ENCODE measurements at regions not wholly inside any gene's neighbourhood (a gene's known extent, or its start where the extent isn't known, plus 50 kb on each side); places are given as distances from the start of the nearest gene placed in this dataset.
"Not testable (repeated sequence)": the region's sequence is repeated elsewhere in the genome, so short reads cannot be mapped to it uniquely, and the experiment has no call there.

GRCh38 chr4:125168531-125168930, 146.2 kb upstream of the FAT4 start:
- H2AK9ac ChIP-seq (replicated peaks; ENCODE audit: low read depth, low read length, poor library complexity), result no peak overlapping the region
- no peak overlapping the region for H3K56ac ChIP-seq (ENCODE audit: extremely low read depth, insufficient read depth, low read length)
- ChIA-PET POLR2A (ENCODE audit: unreplicated experiment) (no interaction called here), CTCF (no interaction called here)
- no peaks in the 10 kb centered on the region for H3K79me1 ChIP-seq (ENCODE audit: low read depth in 1 of 2, low read length in 2 of 2)
- no peak overlapping the region for H2AK5ac ChIP-seq (ENCODE audit: low read depth, low read length)
- H2AFZ ChIP-seq (replicated peaks; ENCODE audit: low read length, poor library complexity), result no peak overlapping the region
- no peaks in the 10 kb centered on the region for H3K36me3 ChIP-seq (ENCODE audit: control insufficient read depth, insufficient read depth, low read length)
- no peak overlapping the region for H3K18ac ChIP-seq (ENCODE audit: low read depth, low read length)
- H3K27ac ChIP-seq (ENCODE audit: insufficient read depth, low read length), result no peak overlapping the region
- H2BK15ac ChIP-seq (ENCODE audit: low read depth, low read length), result no peak overlapping the region
- no peak overlapping the region for H2BK20ac ChIP-seq (ENCODE audit: low read depth, low read length)
- no peak overlapping the region for H3K4me2 ChIP-seq (ENCODE audit: low read depth, low read length)
- in situ Hi-C loops (cut with MboI; ENCODE audit: low sequenced_read_pairs) (no loop called here), intact Hi-C loops (cut with micrococcal nuclease) (no loop called here), dilution Hi-C loops (cut with HindIII; ENCODE audit: low sequenced_read_pairs, unreplicated experiment) (no loop called here)
- no peaks in the 10 kb centered on the region for H3K9me1 ChIP-seq (ENCODE audit: insufficient read depth, low read length)
- no peak for ATAC-seq (ENCODE audit: low read depth)
- H3K14ac ChIP-seq (replicated peaks; ENCODE audit: low read depth, low read length), result no peak overlapping the region
- H2BK120ac ChIP-seq (ENCODE audit: low read depth, low read length), result no peak overlapping the region
- no peak for TF ChIP-seq NFE2L2 (IDR thresholded peaks at IDR 0.05; ENCODE audit: low read depth, low read length)
- TF ChIP-seq ELK1 (IDR thresholded peaks at IDR 0.05; ENCODE audit: borderline replicate concordance, low read depth, low read length), result no peak
- TF ChIP-seq RFX5 (IDR thresholded peaks at IDR 0.05; ENCODE audit: low read depth, low read length), result no peak
- no peak for TF ChIP-seq MXI1 (IDR thresholded peaks at IDR 0.05; ENCODE audit: borderline replicate concordance, low read depth, low read length)
- TF ChIP-seq BHLHE40 (IDR thresholded peaks at IDR 0.05; ENCODE audit: low read depth, low read length), result no peak
- TF ChIP-seq CEBPB (IDR thresholded peaks at IDR 0.05; ENCODE audit: low read depth, low read length), result no peak
- TF ChIP-seq CTCF (conservative IDR thresholded peaks at IDR 0.05; ENCODE audit: low read depth, low read length), result no peak
- no peaks in the 10 kb centered on the region for H4K20me1 ChIP-seq (ENCODE audit: insufficient read depth, low read length)
- H4K5ac ChIP-seq (ENCODE audit: low read depth, low read length), result no peak overlapping the region
- peak; percentile 11 for DNase-seq
- H3K23ac ChIP-seq (ENCODE audit: low read depth, low read length), result no peak overlapping the region
- no peak overlapping the region for H4K91ac ChIP-seq (ENCODE audit: insufficient read depth, low read depth, low read length)
- no TSS peak for BruUV-seq (replicated peaks)
- no peak overlapping the region for H3K9ac ChIP-seq (ENCODE audit: low read depth, low read length)
- H4K8ac ChIP-seq (ENCODE audit: low read depth in 2 of 2, low read length in 2 of 2), result no peak overlapping the region
- no peak overlapping the region for H3K4ac ChIP-seq (ENCODE audit: low read depth, low read length)
- no peak overlapping the region for H2BK5ac ChIP-seq (ENCODE audit: low read depth, low read length, poor library complexity, severe bottlenecking)
- no peaks in the 10 kb centered on the region for H3K27me3 ChIP-seq (ENCODE audit: control insufficient read depth, insufficient read depth, low read length)
- no peaks in the 10 kb centered on the region for H3K9me3 ChIP-seq (ENCODE audit: control insufficient read depth, insufficient read depth, low read length)
- no peak overlapping the region for H3K4me3 ChIP-seq (ENCODE audit: insufficient read depth, low read depth, low read length)
- H3K4me1 ChIP-seq (ENCODE audit: control insufficient read depth, insufficient read depth, low read length), result no peaks in the 10 kb centered on the region

GRCh38 chr4:125166012-125166411, 148.7 kb upstream of the FAT4 start:
- intact Hi-C loops (cut with micrococcal nuclease); POLR2A ChIA-PET (ENCODE audit: unreplicated experiment); H3K4ac ChIP-seq (ENCODE audit: low read depth, low read length); H3K56ac ChIP-seq (ENCODE audit: extremely low read depth, insufficient read depth, low read length); H2BK15ac ChIP-seq (ENCODE audit: low read depth, low read length); H4K20me1 ChIP-seq (ENCODE audit: insufficient read depth, low read length); H4K8ac ChIP-seq (ENCODE audit: low read depth in 2 of 2, low read length in 2 of 2); H3K36me3 ChIP-seq (ENCODE audit: control insufficient read depth, insufficient read depth, low read length); H2BK20ac ChIP-seq (ENCODE audit: low read depth, low read length); H3K23ac ChIP-seq (ENCODE audit: low read depth, low read length); H3K4me1 ChIP-seq (ENCODE audit: control insufficient read depth, insufficient read depth, low read length); H2BK5ac ChIP-seq (ENCODE audit: low read depth, low read length, poor library complexity, severe bottlenecking); H3K27ac ChIP-seq (ENCODE audit: insufficient read depth, low read length); H3K4me3 ChIP-seq (ENCODE audit: insufficient read depth, low read depth, low read length); H2BK120ac ChIP-seq (ENCODE audit: low read depth, low read length); DNase-seq; H3K14ac ChIP-seq (replicated peaks; ENCODE audit: low read depth, low read length); H3K9ac ChIP-seq (ENCODE audit: low read depth, low read length); H3K4me2 ChIP-seq (ENCODE audit: low read depth, low read length); BruUV-seq (replicated peaks); H2AFZ ChIP-seq (replicated peaks; ENCODE audit: low read length, poor library complexity); H3K9me3 ChIP-seq (ENCODE audit: control insufficient read depth, insufficient read depth, low read length); H3K18ac ChIP-seq (ENCODE audit: low read depth, low read length); H4K5ac ChIP-seq (ENCODE audit: low read depth, low read length); H3K79me1 ChIP-seq (ENCODE audit: low read depth in 1 of 2, low read length in 2 of 2); H3K27me3 ChIP-seq (ENCODE audit: control insufficient read depth, insufficient read depth, low read length); H2AK5ac ChIP-seq (ENCODE audit: low read depth, low read length); H3K9me1 ChIP-seq (ENCODE audit: insufficient read depth, low read length); H4K91ac ChIP-seq (ENCODE audit: insufficient read depth, low read depth, low read length); in situ Hi-C loops (cut with MboI; ENCODE audit: low sequenced_read_pairs); H2AK9ac ChIP-seq (replicated peaks; ENCODE audit: low read depth, low read length, poor library complexity); CTCF ChIA-PET; ATAC-seq (ENCODE audit: low read depth); dilution Hi-C loops (cut with HindIII; ENCODE audit: low sequenced_read_pairs, unreplicated experiment): not testable (repeated sequence)
- 100% methylated on average over 3 of the region's 9 CpGs; no CpG with 5 or more reads in 1 of the 2 experiments for WGBS, 2 experiments (ENCODE audit: extremely low coverage in 2 of 2, insufficient read length in 1 of 2)

Data from IMR-90 (cell line).